SU-DHL-6 (cell line): ENCODE measurements at regions not wholly inside any gene's neighbourhood (a gene's known extent, or its start where the extent isn't known, plus 50 kb on each side); places are given as distances from the start of the nearest gene placed in this dataset.

Experiments used
- H2AFZ ChIP-seq: fragments of 200-600 bp; sonication (generic); 2 replicates; pipeline ENCODE4 v1.6.1; 2014; ENCODE audit warnings: low read depth, mild to moderate bottlenecking, moderate library complexity, mixed read lengths, antibody characterized with exemption, low read length; ENCODE audit not compliant: severe bottlenecking
- H3F3A ChIP-seq: fragments of 200-600 bp; shearing (Covaris generic); 2 replicates; pipeline ENCODE4 v1.6.0; 2016; ENCODE audit warnings: antibody characterized with exemption, mild to moderate bottlenecking; ENCODE audit not compliant: insufficient read depth
- H3K27ac ChIP-seq: fragments of 200-600 bp; sonication (generic); 2 replicates; pipeline ENCODE4 v1.5.1; 2016; ENCODE audit warnings: low read depth, mild to moderate bottlenecking, low read length, moderate library complexity, mixed read lengths
- H3K27me3 ChIP-seq: fragments of 200-600 bp; sonication (generic), shearing (Covaris generic); 2 replicates; pipeline ENCODE4 v1.6.0; 2014; ENCODE audit warnings: mild to moderate bottlenecking, low read length
- H3K36me3 ChIP-seq: fragments of 200-600 bp; sonication (generic); 2 replicates; pipeline ENCODE4 v1.6.1; 2014; ENCODE audit warnings: mild to moderate bottlenecking, low read length, mixed read lengths
- H3K4me2 ChIP-seq: fragments of 300-600, 200-600 bp; shearing (Covaris generic), sonication (generic); 2 replicates; pipeline ENCODE4 v1.6.0; 2014; ENCODE audit warnings: low read length, low read depth, mild to moderate bottlenecking; ENCODE audit not compliant: poor library complexity, severe bottlenecking
- H3K4me3 ChIP-seq: fragments of 200-600 bp; sonication (generic); 2 replicates; pipeline ENCODE4 v1.5.1; 2014; ENCODE audit warnings: antibody characterized with exemption, low read length, mild to moderate bottlenecking, mixed read lengths; ENCODE audit not compliant: insufficient read depth, poor library complexity, severe bottlenecking
- H3K79me2 ChIP-seq: fragments of 200-600 bp; sonication (generic); 2 replicates; pipeline ENCODE4 v1.6.1; 2014; ENCODE audit warnings: mild to moderate bottlenecking, low read length, moderate library complexity; ENCODE audit not compliant: insufficient read depth
- H3K9ac ChIP-seq: fragments of 200-600 bp; sonication (generic); 2 replicates; pipeline ENCODE4 v1.7.0; 2014; ENCODE audit warnings: mild to moderate bottlenecking, low read length
- H3K9me2 ChIP-seq: fragments of 200-600 bp; sonication (generic); replicated peaks from 2 replicates; pipeline ENCODE4 v1.6.1; 2014; ENCODE audit warnings: low read length; ENCODE audit not compliant: insufficient read depth
- H3K9me3 ChIP-seq: fragments of 200-600 bp; sonication (generic); 2 replicates; pipeline ENCODE4 v1.6.1; 2014; ENCODE audit warnings: low read length, mixed read lengths; ENCODE audit not compliant: insufficient read depth
- H4K20me1 ChIP-seq: fragments of 200-600 bp; sonication (generic); 2 replicates; pipeline ENCODE4 v1.6.1; 2014; ENCODE audit warnings: low read depth, mild to moderate bottlenecking, antibody characterized with exemption, low read length, moderate library complexity, mixed read lengths
- EZH2phosphoT487 ChIP-seq: fragments of 200-600 bp; sonication (generic), shearing (Covaris generic); conservative IDR thresholded peaks from 2 replicates; pipeline ENCODE4 v1.6.1; 2018; ENCODE audit warnings: mild to moderate bottlenecking, antibody characterized with exemption, low read length, moderate library complexity, mixed read lengths
- TF ChIP-seq, protein P1 (sequence below): fragments of 200-600 bp; sonication (generic); IDR thresholded peaks from one replicate; pipeline ENCODE4 v1.5.1; 2017; ENCODE audit warnings: antibody characterized with exemption, mild to moderate bottlenecking, low read length, moderate library complexity; ENCODE audit not compliant: insufficient read depth, poor library complexity, severe bottlenecking

DNA sequence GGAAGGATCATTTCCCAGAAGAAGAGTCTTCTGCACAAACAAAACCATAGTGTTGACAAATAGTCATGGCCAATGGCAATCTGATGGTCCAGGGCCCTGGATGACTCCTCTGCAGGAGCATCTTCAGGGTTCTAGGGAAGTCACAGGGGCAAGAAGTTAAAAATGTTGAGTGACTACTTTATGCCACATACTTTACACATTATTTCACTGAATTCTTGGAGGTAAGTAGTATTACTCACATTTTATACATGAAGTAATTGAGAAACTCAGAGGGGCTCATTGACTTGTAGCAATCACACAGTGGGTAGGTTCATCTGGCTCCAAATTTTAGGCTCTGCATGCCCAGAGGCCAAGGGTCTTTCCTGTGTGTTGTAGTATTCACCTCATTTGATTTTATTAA is 430.2 kb upstream of the MCTP2 start:
- Histone ChIP-seq H3K9me2 (no peaks in the 10 kb centered on the region), H3K9ac (no peak overlapping the region), H3K27ac (no peak overlapping the region), H3K27me3 (no peaks in the 10 kb centered on the region), H3K36me3 (no peaks in the 10 kb centered on the region), H3K9me3 (no peaks in the 10 kb centered on the region), H3F3A (no peaks in the 10 kb centered on the region), H2AFZ (no peak overlapping the region), H3K4me3 (no peak overlapping the region), H3K4me2 (no peak overlapping the region), H4K20me1 (no peaks in the 10 kb centered on the region), H3K79me2 (no peaks in the 10 kb centered on the region)
- no peak for TF ChIP-seq EZH2phosphoT487
- TF ChIP-seq, protein P1, sequence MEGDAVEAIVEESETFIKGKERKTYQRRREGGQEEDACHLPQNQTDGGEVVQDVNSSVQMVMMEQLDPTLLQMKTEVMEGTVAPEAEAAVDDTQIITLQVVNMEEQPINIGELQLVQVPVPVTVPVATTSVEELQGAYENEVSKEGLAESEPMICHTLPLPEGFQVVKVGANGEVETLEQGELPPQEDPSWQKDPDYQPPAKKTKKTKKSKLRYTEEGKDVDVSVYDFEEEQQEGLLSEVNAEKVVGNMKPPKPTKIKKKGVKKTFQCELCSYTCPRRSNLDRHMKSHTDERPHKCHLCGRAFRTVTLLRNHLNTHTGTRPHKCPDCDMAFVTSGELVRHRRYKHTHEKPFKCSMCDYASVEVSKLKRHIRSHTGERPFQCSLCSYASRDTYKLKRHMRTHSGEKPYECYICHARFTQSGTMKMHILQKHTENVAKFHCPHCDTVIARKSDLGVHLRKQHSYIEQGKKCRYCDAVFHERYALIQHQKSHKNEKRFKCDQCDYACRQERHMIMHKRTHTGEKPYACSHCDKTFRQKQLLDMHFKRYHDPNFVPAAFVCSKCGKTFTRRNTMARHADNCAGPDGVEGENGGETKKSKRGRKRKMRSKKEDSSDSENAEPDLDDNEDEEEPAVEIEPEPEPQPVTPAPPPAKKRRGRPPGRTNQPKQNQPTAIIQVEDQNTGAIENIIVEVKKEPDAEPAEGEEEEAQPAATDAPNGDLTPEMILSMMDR: no peak

GRCh38 chr15:93800805-93801204 is 430.6 kb upstream of the MCTP2 start:
- no peak overlapping the region for H3K9ac ChIP-seq

DNA sequence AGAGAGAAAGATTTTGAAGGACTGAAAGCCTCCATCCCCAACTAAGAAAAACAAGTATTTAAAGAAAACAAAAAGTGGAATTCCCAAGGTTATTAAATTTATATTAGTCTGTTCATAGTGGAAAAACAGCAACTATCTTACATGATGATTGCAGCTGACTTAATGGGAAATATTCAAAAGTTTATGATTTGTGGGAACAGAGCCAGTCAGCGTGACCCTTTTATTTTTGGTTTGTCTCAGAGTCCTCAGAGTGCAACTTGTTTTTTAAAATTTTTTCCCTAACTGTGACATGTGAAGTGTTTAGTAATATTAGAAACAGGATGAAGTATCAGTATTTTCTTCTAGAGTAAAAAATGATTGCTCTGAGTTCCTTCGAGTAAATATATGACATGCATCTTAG is 441.9 kb upstream of the MCTP2 start:
- Histone ChIP-seq H3K9ac (no peak overlapping the region), H3F3A (no peaks in the 10 kb centered on the region), H3K27ac (no peak overlapping the region), H3K36me3 (no peaks in the 10 kb centered on the region), H3K4me3 (no peak overlapping the region), H2AFZ (no peak overlapping the region), H3K9me2 (no peaks in the 10 kb centered on the region), H3K27me3 (no peaks in the 10 kb centered on the region), H3K79me2 (no peaks in the 10 kb centered on the region), H4K20me1 (no peaks in the 10 kb centered on the region), H3K4me2 (no peak overlapping the region), H3K9me3 (no peaks in the 10 kb centered on the region)
- TF ChIP-seq, protein P1: no peak
- no peak for TF ChIP-seq EZH2phosphoT487

More at GRCh38 chr15:93800805-93801204, 430.6 kb upstream of the MCTP2 start:
- Histone ChIP-seq H4K20me1 (no peaks in the 10 kb centered on the region), H3F3A (no peaks in the 10 kb centered on the region), H3K27ac (no peak overlapping the region), H3K4me2 (no peak overlapping the region), H2AFZ (no peak overlapping the region), H3K4me3 (no peak overlapping the region), H3K36me3 (no peaks in the 10 kb centered on the region), H3K79me2 (no peaks in the 10 kb centered on the region), H3K9me2 (no peaks in the 10 kb centered on the region), H3K27me3 (no peaks in the 10 kb centered on the region), H3K9me3 (no peaks in the 10 kb centered on the region)
- TF ChIP-seq, protein P1: no peak

- H3K4me2 ChIP-seq: no peak overlapping the region
- H3K4me3 ChIP-seq: no peak overlapping the region
- no peaks in the 10 kb centered on the region for H3K9me3 ChIP-seq
- H4K20me1 ChIP-seq: no peaks in the 10 kb centered on the region
- no peaks in the 10 kb centered on the region for H3K27me3 ChIP-seq
- no peaks in the 10 kb centered on the region for H3K79me2 ChIP-seq
- no peak for TF ChIP-seq EZH2phosphoT487
- TF ChIP-seq, protein P1: no peak
- H3K36me3 ChIP-seq: no peaks in the 10 kb centered on the region
- H3K9ac ChIP-seq: no peak overlapping the region
- H3K9me2 ChIP-seq: no peaks in the 10 kb centered on the region
- H2AFZ ChIP-seq: no peak overlapping the region
- no peak overlapping the region for H3K27ac ChIP-seq
- H3F3A ChIP-seq: no peaks in the 10 kb centered on the region
Observed at GRCh38 chr15:93780073-93780472, 451.3 kb upstream of the MCTP2 start.
